ENCODE measurements at regions not wholly inside any gene's neighbourhood (a gene's known extent, or its start where the extent isn't known, plus 50 kb on each side); places are given as distances from the start of the nearest gene placed in this dataset.

- no peak for DNase-seq
Measured at GRCh38 chr18:44625386-44625785, 55.3 kb upstream of the SETBP1 start.

- no peak for DNase-seq
Measured at GRCh38 chr18:44626236-44626635, 54.5 kb upstream of the SETBP1 start.

GRCh38 chr18:44626807-44627206 lies 53.9 kb upstream of the SETBP1 start:
- DNase-seq, result no peak

- no peak for DNase-seq
Measured at GRCh38 chr18:44627280-44627679, 53.4 kb upstream of the SETBP1 start.

- no peak for DNase-seq
Measured at GRCh38 chr18:44629406-44629805, 51.3 kb upstream of the SETBP1 start.

- no peak for DNase-seq
Measured at GRCh38 chr18:44630118-44630517, 50.6 kb upstream of the SETBP1 start.

Measured in SIG-M5 (cell line).